ENCODE measurements at regions not wholly inside any gene's neighbourhood (a gene's known extent, or its start where the extent isn't known, plus 50 kb on each side); places are given as distances from the start of the nearest gene placed in this dataset.

- no peak overlapping the region for H3K27ac ChIP-seq (ENCODE audit: insufficient read depth, low read depth, low read length)
- H3K79me2 ChIP-seq (ENCODE audit: control insufficient read depth, insufficient read depth, low read length): no peaks in the 10 kb centered on the region
- H3K4me3 ChIP-seq (replicated peaks in 1 of 3; ENCODE audit: insufficient read depth in 1 of 3, low read depth in 1 of 3, low read length in 3 of 3): no peak overlapping the region
- no peaks in the 10 kb centered on the region for H3K27me3 ChIP-seq (ENCODE audit: control insufficient read depth in 2 of 2, insufficient read depth in 2 of 2, low read length in 2 of 2)
- H4K20me1 ChIP-seq (replicated peaks; ENCODE audit: control insufficient read depth, extremely low read depth, insufficient read depth, low read length): no peaks in the 10 kb centered on the region
- no peaks in the 10 kb centered on the region for H3K36me3 ChIP-seq (ENCODE audit: control insufficient read depth in 2 of 2, extremely low read depth in 1 of 2, insufficient read depth in 2 of 2, low read length in 2 of 2)
- no peaks in the 10 kb centered on the region for H3K9me1 ChIP-seq (replicated peaks; ENCODE audit: control insufficient read depth, extremely low read depth, insufficient read depth, low read length)
- dilution Hi-C loops (cut with MboI; ENCODE audit: extremely low pct_ligation_motif_present, low sequenced_read_pairs) (no loop called here), intact Hi-C loops (cut with micrococcal nuclease) (no loop called here)
- no peaks in the 10 kb centered on the region for H3K9me3 ChIP-seq (replicated peaks; ENCODE audit: control insufficient read depth, insufficient read depth, low read length)
- H3K4me1 ChIP-seq (ENCODE audit: control insufficient read depth, extremely low read depth, insufficient read depth, low read length): no peaks in the 10 kb centered on the region
- no peak overlapping the region for H3K4me2 ChIP-seq (ENCODE audit: insufficient read depth, low read length)
- FAIRE-seq (no peak), DNase-seq (ENCODE audit: low read depth, low spot score) (no peak)
- no TSS peak for BruUV-seq (replicated peaks)
- no peak overlapping the region for H2AFZ ChIP-seq (ENCODE audit: low read depth, low read length)
- ChIA-PET CTCF (interaction anchor here (1.0 to 1.5 kb wide), 2 partner anchors 10 to 11 kb away, joined by 3 to 6 read pairs; no protein-coding TSS in a partner anchor), POLR2A (no interaction called here)
- H3K9ac ChIP-seq (replicated peaks; ENCODE audit: extremely low read depth, insufficient read depth, low read length): no peak overlapping the region
- TF ChIP-seq GATA2 (IDR thresholded peaks at IDR 0.05; ENCODE audit: insufficient read depth, insufficient read length, low read depth, low read length): no peak
- TF ChIP-seq POLR2AphosphoS5 (IDR thresholded peaks at IDR 0.05; ENCODE audit: insufficient read depth, low read depth, low read length): no peak
- TF ChIP-seq FOS (IDR thresholded peaks at IDR 0.05; ENCODE audit: borderline replicate concordance, insufficient read depth, low read length): no peak
- no peak for TF ChIP-seq POLR2A (IDR thresholded peaks at IDR 0.05; ENCODE audit: low read depth, low read length)
- no peak for TF ChIP-seq CTCF (IDR thresholded peaks at IDR 0.05; ENCODE audit: extremely low read depth in 1 of 2, insufficient read depth in 1 of 2, low read depth in 1 of 2, low read length in 2 of 2)
- no peak for TF ChIP-seq JUN (IDR thresholded peaks at IDR 0.05; ENCODE audit: borderline replicate concordance, insufficient read depth, insufficient read length, low read depth)
- TF ChIP-seq EZH2 (IDR thresholded peaks at IDR 0.05; ENCODE audit: borderline replicate concordance, low read depth, low read length, severe bottlenecking): no peak
- TF ChIP-seq MAX (IDR thresholded peaks at IDR 0.05; ENCODE audit: insufficient read depth, insufficient read length): no peak
- TF ChIP-seq MYC (IDR thresholded peaks at IDR 0.05; ENCODE audit: low read depth, low read length): no peak
Measured at GRCh38 chr2:200137691-200138090, 168.8 kb upstream of the SPATS2L start.

Measured in endothelial cell of umbilical vein (primary cell).